ENCODE measurements at regions not wholly inside any gene's neighbourhood (a gene's known extent, or its start where the extent isn't known, plus 50 kb on each side); places are given as distances from the start of the nearest gene placed in this dataset.

- TF ChIP-seq CTCF (IDR thresholded peaks at IDR 0.05; ENCODE audit: insufficient read depth, low read length) (no peak), POLR2AphosphoS5 (IDR thresholded peaks at IDR 0.05; ENCODE audit: low read depth) (no peak)
Observed at GRCh38 chr13:84296401-84296800, 414.1 kb upstream of the SLITRK1 start.
